Activated B cell treated with CpG ODN at 0.5 μM for 24 hours (primary cell): ENCODE measurements at regions not wholly inside any gene's neighbourhood (a gene's known extent, or its start where the extent isn't known, plus 50 kb on each side); places are given as distances from the start of the nearest gene placed in this dataset.

ENCODE experiments used
- ATAC-seq: fragments of 200-7000 bp; cut with Tn5 transposase; one replicate; pipeline ENCODE4 v1.10.0; 2021; ENCODE audit warnings: low read depth, mild to moderate bottlenecking, moderate library complexity
- CTCF ChIA-PET: fragments of 350-600 bp; sonication (Branson Sonifier 250); formaldehyde crosslinking; loops from one replicate; lab custom pipeline; 2021; ENCODE audit warnings: antibody characterized with exemption; lab: Charles Lee
- POLR2A ChIA-PET: fragments of 350-600 bp; sonication (Branson Sonifier 250); formaldehyde crosslinking; loops from one replicate; lab custom pipeline; 2021; ENCODE audit warnings: antibody characterized with exemption; lab: Charles Lee
- DNase-seq: peaks from one replicate; pipeline ENCODE4 v3.0.0; 2022
- H3K27ac Mint-ChIP-seq: one replicate; pipeline ENCODE4 v1.8.0; 2020; ENCODE audit warnings: mixed read lengths
- H3K27me3 Mint-ChIP-seq: one replicate; pipeline ENCODE4 v1.8.0; 2021; ENCODE audit warnings: mixed read lengths
- H3K36me3 Mint-ChIP-seq: one replicate; pipeline ENCODE4 v1.8.0; 2021; ENCODE audit warnings: low read depth, mixed read lengths
- H3K4me1 Mint-ChIP-seq: one replicate; pipeline ENCODE4 v1.8.0; 2021; ENCODE audit warnings: mixed read lengths
- H3K4me3 Mint-ChIP-seq: one replicate; pipeline ENCODE4 v1.8.0; 2020; ENCODE audit warnings: mild to moderate bottlenecking, mixed read lengths
- H3K9me3 Mint-ChIP-seq: one replicate; pipeline ENCODE4 v1.8.0; 2020; ENCODE audit warnings: mixed read lengths
- CTCF ChIP-seq: fragments of 200-600 bp; IDR thresholded peaks from one replicate; pipeline ENCODE4 v1.8.0; 2022; ENCODE audit warnings: antibody characterized with exemption, mild to moderate bottlenecking
- intact Hi-C: fragments of 100-400 bp; cut with micrococcal nuclease; formaldehyde crosslinking; loops from one replicate; pipeline ENCODE4 v1.15.1; 2024

GRCh38 chr7:79506481-79506880, 53.0 kb upstream of the MAGI2 start:
- H3K4me1 Mint-ChIP-seq, result no peaks in the 10 kb centered on the region
- no peak for DNase-seq
- no peaks in the 10 kb centered on the region for H3K27me3 Mint-ChIP-seq

GRCh38 chr7:79504607-79505389, 51.3 kb upstream of the MAGI2 start:
- Mint-ChIP-seq H3K4me1 (no peaks in the 10 kb centered on the region), H3K36me3 (no peaks in the 10 kb centered on the region), H3K9me3 (no peaks in the 10 kb centered on the region), H3K27me3 (no peaks in the 10 kb centered on the region), H3K4me3 (no peak overlapping the region), H3K27ac (no peak overlapping the region)
- DNase-seq (no peak), ATAC-seq (no peak)
- intact Hi-C loops, result no loop called here
- TF ChIP-seq CTCF, result no peak
- ChIA-PET POLR2A (no interaction called here), CTCF (no interaction called here)

More at GRCh38 chr7:79506481-79506880, 53.0 kb upstream of the MAGI2 start:
- H3K9me3 Mint-ChIP-seq, result peaks cover 3% of the 10 kb centered on the region
- ChIA-PET CTCF (no interaction called here), POLR2A (no interaction called here)
- no peak overlapping the region for H3K27ac Mint-ChIP-seq
- no peaks in the 10 kb centered on the region for H3K36me3 Mint-ChIP-seq
- no peak for ATAC-seq
- intact Hi-C loops, result no loop called here
- H3K4me3 Mint-ChIP-seq, result no peak overlapping the region
- no peak for TF ChIP-seq CTCF
